ENCODE measurements at regions not wholly inside any gene's neighbourhood (a gene's known extent, or its start where the extent isn't known, plus 50 kb on each side); places are given as distances from the start of the nearest gene placed in this dataset.
"Not testable (repeated sequence)": the region's sequence is repeated elsewhere in the genome, so short reads cannot be mapped to it uniquely, and the experiment has no call there.

- DNase-seq (ENCODE audit: low spot score): no peak
Measured at GRCh38 chr1:191508239-191508638, 650.0 kb upstream of the RGS18 start.

DNA sequence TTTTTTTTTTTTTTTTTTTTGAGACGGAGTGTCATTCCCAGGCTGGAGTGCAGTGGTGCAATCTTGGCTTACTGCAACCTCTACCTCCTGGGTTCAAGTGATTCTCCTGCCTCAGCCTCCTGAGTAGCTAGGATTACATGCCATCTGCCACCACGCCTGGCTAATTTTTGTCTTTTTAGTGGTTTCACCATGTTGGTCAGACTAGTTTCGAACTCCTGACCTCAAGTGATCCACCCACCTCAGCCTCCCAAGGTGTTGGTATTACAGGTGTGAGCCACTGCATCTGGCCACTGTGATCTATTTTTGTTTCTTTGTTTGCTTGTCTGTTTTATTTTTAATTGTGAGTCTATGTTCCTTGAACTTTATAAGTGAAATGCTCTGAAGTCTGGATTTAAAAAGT, 646.8 kb upstream of the RGS18 start:
- DNase-seq (ENCODE audit: low spot score): not testable (repeated sequence)

GRCh38 chr1:191517826-191518225, 640.4 kb upstream of the RGS18 start:
- no peak for DNase-seq (ENCODE audit: low spot score)

DNA sequence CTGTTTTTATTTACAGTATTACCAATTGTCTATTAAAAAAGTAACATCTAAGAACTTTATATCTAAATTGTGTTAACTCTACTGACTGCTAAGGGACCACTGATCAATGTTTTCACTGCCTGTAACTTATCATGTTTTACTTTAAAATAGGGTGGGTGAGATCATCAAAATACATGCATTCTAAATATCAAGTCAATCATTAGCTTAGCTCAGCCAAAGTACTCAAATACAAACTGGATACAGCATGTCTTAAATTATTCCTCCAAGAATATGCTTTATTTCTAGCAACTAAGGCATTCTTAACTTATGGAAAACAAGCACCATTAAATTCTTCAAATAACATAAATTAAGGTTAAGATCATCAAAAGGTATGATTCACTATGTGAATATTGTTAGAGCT, 638.7 kb upstream of the RGS18 start:
- no peak for DNase-seq (ENCODE audit: low spot score)

GRCh38 chr1:191520345-191520744, 637.9 kb upstream of the RGS18 start:
- no peak for DNase-seq (ENCODE audit: low spot score)

DNA sequence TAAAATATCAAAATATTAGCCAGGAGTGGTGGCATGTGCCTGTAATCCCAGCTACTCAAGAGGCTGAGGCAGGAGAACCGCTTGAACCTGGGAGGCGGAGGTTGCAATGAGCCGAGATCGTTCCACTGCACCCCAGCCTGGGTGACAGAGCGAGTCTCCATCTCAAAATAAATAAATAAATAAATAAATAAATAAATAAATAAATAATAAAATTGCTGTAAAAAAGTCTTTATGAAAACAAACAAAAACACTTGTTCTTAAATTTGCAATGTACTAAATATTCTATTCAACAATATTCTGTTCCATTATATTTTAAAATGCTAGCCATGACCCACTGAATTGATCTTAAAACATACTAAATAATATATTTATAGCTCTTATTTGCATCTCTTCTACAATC, 632.3 kb upstream of the RGS18 start:
- DNase-seq (ENCODE audit: low spot score): not testable (repeated sequence)

- DNase-seq (ENCODE audit: low spot score): no peak
Measured at GRCh38 chr1:191528275-191528674, 630.0 kb upstream of the RGS18 start.

DNA sequence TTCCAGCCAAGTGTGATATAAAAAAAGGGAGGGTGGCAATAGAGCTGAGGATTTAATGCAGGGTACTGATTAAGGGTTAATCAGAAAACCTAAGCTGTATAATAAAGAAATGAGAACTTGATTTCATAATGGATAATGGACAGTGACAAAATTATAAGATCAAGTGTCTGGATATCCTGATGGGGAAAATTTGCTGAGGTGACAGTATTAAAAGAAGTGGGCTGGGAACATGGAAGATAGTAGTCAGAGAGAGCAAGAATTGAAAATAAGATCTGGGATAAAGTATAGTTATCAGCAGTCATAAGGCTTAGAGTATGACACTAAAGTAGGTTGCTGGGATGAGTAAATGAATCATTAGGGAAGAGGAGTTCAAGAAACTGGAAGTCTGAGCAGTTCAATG, 627.3 kb upstream of the RGS18 start:
- no peak for DNase-seq (ENCODE audit: low spot score)

DNA sequence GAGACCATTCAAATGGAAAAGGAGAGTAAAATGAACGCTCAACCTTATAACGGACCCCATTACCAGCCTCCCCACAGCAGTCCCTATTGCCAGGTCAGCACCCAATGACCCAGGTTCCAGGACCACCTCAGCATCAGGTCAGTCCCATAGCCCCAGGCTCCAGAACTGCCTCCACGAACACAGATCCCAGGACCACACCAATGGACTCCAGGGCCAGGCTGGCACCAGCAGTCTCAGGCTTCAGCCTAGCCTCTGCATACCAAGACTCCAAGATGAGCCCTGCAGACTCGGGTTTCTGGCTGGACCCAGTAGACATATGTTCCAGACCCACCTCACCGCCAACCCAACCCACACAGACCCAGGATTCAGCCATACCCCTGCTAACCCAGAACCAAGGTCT, 625.0 kb upstream of the RGS18 start:
- no peak for DNase-seq (ENCODE audit: low spot score)

- no peak for DNase-seq (ENCODE audit: low spot score)
Measured at GRCh38 chr1:191536791-191537429, 621.4 kb upstream of the RGS18 start.

DNA sequence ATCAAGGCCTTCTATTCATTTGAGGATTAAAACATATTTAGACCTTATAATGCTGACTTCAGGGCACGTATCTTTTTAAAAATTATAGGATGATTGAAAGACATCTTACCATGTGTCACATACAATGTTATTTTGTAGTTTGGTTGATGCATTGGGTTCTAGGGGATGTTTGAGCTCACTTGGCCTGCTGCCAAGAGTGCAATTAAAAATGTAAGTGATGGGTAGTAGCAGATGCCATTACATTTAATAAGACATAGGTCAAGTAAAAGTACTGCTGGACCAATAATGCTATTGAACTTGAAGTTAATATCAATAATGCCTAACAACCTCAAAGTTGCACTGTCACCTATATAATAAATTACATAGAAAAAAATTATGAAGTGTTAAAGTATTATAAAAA, 616.5 kb upstream of the RGS18 start:
- no peak for DNase-seq (ENCODE audit: low spot score)

GRCh38 chr1:191542444-191542843, 615.8 kb upstream of the RGS18 start:
- no peak for DNase-seq (ENCODE audit: low spot score)

DNA sequence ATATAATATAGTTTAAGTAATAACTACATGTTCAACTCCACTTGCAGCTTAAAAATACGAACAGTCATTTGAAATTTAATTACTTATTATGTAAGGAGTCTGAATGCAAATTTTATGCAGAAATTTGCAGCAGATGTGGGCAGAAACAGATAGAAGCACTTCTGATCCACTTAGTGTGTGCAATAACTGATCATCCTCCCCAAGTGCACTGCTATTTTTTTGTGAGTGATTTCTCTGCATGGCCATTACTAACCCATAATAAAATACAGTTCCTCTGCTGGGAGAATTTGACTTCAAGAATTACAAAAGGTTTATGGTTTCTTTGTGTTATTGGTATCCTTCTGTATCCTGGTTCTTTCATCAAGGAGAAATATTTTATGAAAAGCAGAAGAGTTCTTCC, 611.5 kb upstream of the RGS18 start:
- no peak for DNase-seq (ENCODE audit: low spot score)

- DNase-seq (ENCODE audit: low spot score): no peak
Measured at GRCh38 chr1:191551019-191551418, 607.2 kb upstream of the RGS18 start.

GRCh38 chr1:191558379-191558778, 599.9 kb upstream of the RGS18 start:
- no peak for DNase-seq (ENCODE audit: low spot score)

DNA sequence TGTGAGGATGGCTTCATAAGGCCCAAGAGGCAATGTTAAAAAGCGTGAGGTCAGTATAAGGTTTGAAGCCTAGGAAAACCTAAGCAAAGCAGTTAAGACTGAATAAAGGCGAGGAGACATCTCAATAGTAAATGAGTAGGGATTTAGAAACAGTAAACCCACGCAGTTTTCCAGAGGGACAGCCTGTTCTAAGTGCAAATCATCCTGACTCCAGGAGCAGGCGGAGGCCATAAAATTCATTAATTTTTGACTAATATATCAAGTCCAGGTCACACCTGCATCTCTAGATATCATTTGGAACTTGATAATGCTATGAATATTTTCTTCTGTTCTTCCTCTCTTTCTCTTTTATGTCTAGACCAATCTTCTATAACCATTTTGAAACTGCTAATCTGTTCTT, 597.0 kb upstream of the RGS18 start:
- no peak for DNase-seq (ENCODE audit: low spot score)

DNA sequence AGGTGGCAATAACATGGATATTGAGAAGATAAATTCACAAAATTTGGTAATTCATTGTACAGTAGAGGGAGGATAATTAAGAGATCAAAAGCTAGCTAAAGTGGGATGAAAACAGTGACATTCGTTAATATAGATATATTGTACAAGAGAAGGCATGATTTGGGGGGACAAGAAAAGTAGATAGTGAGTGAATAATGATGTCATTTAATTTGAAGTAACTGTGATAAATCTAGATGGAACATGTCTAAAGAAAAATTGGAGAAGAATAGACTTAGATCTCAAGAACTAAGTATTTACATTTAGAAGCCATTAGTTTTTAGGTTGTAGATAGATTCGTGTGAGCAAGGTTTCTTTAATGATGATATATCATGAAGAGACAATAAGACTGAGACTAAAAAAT, 594.0 kb upstream of the RGS18 start:
- no peak for DNase-seq (ENCODE audit: low spot score)

DNA sequence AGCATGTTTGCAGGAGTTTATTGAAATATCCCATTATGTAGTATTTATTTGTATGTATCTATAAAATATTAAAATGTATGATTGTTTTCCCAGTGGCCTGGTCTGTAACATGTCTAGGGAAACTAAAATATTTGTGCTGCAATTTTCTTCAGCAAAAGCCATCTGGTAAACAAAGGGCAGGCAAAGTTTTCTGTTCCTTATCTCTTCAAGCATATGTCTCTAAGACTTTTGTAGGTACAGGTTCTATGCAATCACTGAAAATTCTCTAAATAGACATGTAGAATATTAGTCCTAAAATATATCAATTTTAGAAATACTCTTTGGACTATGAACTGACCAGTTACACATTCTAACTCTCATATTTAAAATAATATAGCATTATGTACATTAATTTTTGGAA, 585.8 kb upstream of the RGS18 start:
- no peak for DNase-seq (ENCODE audit: low spot score)

DNA sequence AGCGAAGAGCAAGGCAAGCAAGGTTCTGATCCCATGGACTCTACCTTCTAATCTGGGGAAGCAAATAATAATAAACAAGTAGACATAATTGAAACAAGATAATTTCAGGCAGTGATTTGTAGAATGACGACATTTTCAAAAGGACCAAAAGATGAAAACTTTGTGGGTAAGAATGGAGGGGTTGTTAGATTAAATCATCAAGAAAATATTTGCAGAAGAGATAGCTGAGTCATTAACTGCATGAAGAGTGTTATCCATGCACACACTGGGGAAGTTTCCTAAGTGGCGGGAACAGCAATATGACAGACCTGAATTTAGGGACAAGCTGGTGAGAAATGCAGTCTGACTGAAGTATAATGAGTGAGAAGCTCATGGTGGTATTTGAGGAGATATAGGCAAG, 583.1 kb upstream of the RGS18 start:
- no peak for DNase-seq (ENCODE audit: low spot score)

- DNase-seq (ENCODE audit: low spot score): no peak
Measured at GRCh38 chr1:191575746-191576145, 582.5 kb upstream of the RGS18 start.

- no peak for DNase-seq (ENCODE audit: low spot score)
Measured at GRCh38 chr1:191577213-191577612, 581.0 kb upstream of the RGS18 start.

GRCh38 chr1:191578281-191578680, 580.0 kb upstream of the RGS18 start:
- DNase-seq (ENCODE audit: low spot score): no peak

DNA sequence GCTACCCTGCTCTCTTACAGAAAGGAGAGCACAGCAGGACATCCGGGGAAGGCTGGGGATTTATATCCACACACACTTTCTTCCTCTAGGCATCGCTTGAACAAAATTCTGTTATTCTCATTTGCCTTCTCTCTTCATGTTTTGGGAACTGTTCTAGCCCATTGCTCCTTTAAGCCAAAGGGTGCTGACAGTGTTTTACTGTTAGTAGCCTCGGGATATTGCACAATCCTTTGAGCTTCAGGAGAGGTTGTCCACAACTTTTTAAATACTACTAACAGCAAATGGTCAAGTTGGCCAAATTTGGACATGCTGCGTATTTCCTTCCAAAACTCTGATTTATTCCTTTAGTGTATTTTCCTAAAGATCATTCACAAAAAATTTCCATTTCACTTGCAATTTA, 579.2 kb upstream of the RGS18 start:
- no peak for DNase-seq (ENCODE audit: low spot score)

GRCh38 chr1:191582169-191582568, 576.1 kb upstream of the RGS18 start:
- DNase-seq (ENCODE audit: low spot score): no peak

DNA sequence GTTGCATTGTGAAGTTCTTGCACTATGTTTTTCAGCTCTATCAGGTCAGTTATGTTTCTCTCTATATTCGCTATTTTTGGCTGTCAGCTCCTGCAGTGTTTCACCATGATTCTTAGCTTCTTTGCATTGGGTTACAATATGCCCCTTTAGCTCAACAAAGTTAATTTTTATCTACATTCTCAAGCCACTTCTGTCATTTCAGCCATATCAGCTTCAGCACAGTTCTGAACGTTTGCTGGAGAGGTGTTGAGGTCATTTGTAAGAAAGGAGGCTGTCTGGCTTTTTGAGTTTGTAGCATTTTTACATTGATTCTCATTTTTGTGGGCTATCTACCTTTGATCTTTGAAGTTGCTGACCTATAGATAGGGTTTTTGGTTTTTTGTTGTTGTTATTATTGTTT, 573.2 kb upstream of the RGS18 start:
- DNase-seq (ENCODE audit: low spot score): no peak

Data from GM03348 (cell line).